ENCODE measurements at regions not wholly inside any gene's neighbourhood (a gene's known extent, or its start where the extent isn't known, plus 50 kb on each side); places are given as distances from the start of the nearest gene placed in this dataset.

GRCh38 chr20:41905199-41905598 is 287.0 kb upstream of the CHD6 start:
- no peak for TF ChIP-seq CTCF (IDR thresholded peaks at IDR 0.05)
- no peak for TF ChIP-seq POLR2A (IDR thresholded peaks at IDR 0.05)
- H3K4me1 ChIP-seq: no peaks in the 10 kb centered on the region
- no peak for DNase-seq
- H3K36me3 ChIP-seq: no peaks in the 10 kb centered on the region
- no peak overlapping the region for H3K27ac ChIP-seq
- H3K27me3 ChIP-seq: no peaks in the 10 kb centered on the region
- H3K4me3 ChIP-seq: no peak overlapping the region
- H3K9me3 ChIP-seq: no peaks in the 10 kb centered on the region

GRCh38 chr20:41903586-41903985 is 285.4 kb upstream of the CHD6 start:
- Histone ChIP-seq H3K9me3 (no peaks in the 10 kb centered on the region), H3K4me3 (no peak overlapping the region), H3K27ac (no peak overlapping the region), H3K27me3 (no peaks in the 10 kb centered on the region), H3K36me3 (no peaks in the 10 kb centered on the region), H3K4me1 (no peaks in the 10 kb centered on the region)
- TF ChIP-seq POLR2A (IDR thresholded peaks at IDR 0.05) (no peak), CTCF (IDR thresholded peaks at IDR 0.05) (no peak)
- DNase-seq: no peak

GRCh38 chr20:41902346-41902745 is 284.2 kb upstream of the CHD6 start:
- TF ChIP-seq POLR2A (IDR thresholded peaks at IDR 0.05) (no peak), CTCF (IDR thresholded peaks at IDR 0.05) (no peak)
- Histone ChIP-seq H3K4me1 (no peaks in the 10 kb centered on the region), H3K27me3 (no peaks in the 10 kb centered on the region), H3K36me3 (no peaks in the 10 kb centered on the region), H3K4me3 (no peak overlapping the region), H3K9me3 (no peaks in the 10 kb centered on the region), H3K27ac (no peak overlapping the region)
- no peak for DNase-seq

- Histone ChIP-seq H3K4me1 (no peaks in the 10 kb centered on the region), H3K9me3 (no peaks in the 10 kb centered on the region), H3K27ac (no peak overlapping the region), H3K4me3 (no peak overlapping the region), H3K27me3 (no peaks in the 10 kb centered on the region), H3K36me3 (no peaks in the 10 kb centered on the region)
- TF ChIP-seq CTCF (IDR thresholded peaks at IDR 0.05) (no peak), POLR2A (IDR thresholded peaks at IDR 0.05) (no peak)
- DNase-seq: no peak
Measured at GRCh38 chr20:41900201-41900691, 282.1 kb upstream of the CHD6 start.

GRCh38 chr20:41897708-41898107 is 279.5 kb upstream of the CHD6 start:
- Histone ChIP-seq H3K4me3 (no peak overlapping the region), H3K4me1 (no peaks in the 10 kb centered on the region), H3K27me3 (no peaks in the 10 kb centered on the region), H3K36me3 (no peaks in the 10 kb centered on the region), H3K27ac (no peak overlapping the region), H3K9me3 (no peaks in the 10 kb centered on the region)
- no peak for TF ChIP-seq POLR2A (IDR thresholded peaks at IDR 0.05)
- no peak for TF ChIP-seq CTCF (IDR thresholded peaks at IDR 0.05)
- no peak for DNase-seq

All from Peyer's patch (tissue), 4 donors.